Stimulated activated CD8-positive, alpha-beta memory T cell treated with anti-CD3 and anti-CD28 coated beads, Interleukin-12 subunit alpha, Interleukin-12 subunit beta, amount 100 ng/mL, for 1 hour (primary cell): ENCODE measurements at regions not wholly inside any gene's neighbourhood (a gene's known extent, or its start where the extent isn't known, plus 50 kb on each side); places are given as distances from the start of the nearest gene placed in this dataset.

Source experiments
- DNase-seq: peaks from one replicate; pipeline ENCODE4 v3.0.0-alpha.2; 2020; ENCODE audit warnings: low read depth

- DNase-seq: no peak
Observed at GRCh38 chr13:48891586-48891985, 84.1 kb upstream of the FNDC3A start.

- no peak for DNase-seq
Observed at GRCh38 chr13:48892053-48892687, 83.5 kb upstream of the FNDC3A start.

GRCh38 chr13:48892688-48893075 lies 83.0 kb upstream of the FNDC3A start:
- no peak for DNase-seq

- DNase-seq: no peak
Observed at GRCh38 chr13:48896312-48896711, 79.4 kb upstream of the FNDC3A start.

GRCh38 chr13:48901781-48902180 lies 73.9 kb upstream of the FNDC3A start:
- DNase-seq: no peak

GRCh38 chr13:48902368-48902767 lies 73.3 kb upstream of the FNDC3A start:
- DNase-seq: no peak

GRCh38 chr13:48904668-48905290 lies 70.9 kb upstream of the FNDC3A start:
- no peak for DNase-seq

- DNase-seq: no peak
Observed at GRCh38 chr13:48906200-48906599, 69.5 kb upstream of the FNDC3A start.

GRCh38 chr13:48908381-48909055 lies 67.2 kb upstream of the FNDC3A start:
- no peak for DNase-seq

GRCh38 chr13:48909056-48909389 lies 66.7 kb upstream of the FNDC3A start:
- no peak for DNase-seq

GRCh38 chr13:48910686-48911085 lies 65.0 kb upstream of the FNDC3A start:
- DNase-seq: no peak

- DNase-seq: no peak
Observed at GRCh38 chr13:48919751-48920150, 56.0 kb upstream of the FNDC3A start.

GRCh38 chr13:48920730-48921129 lies 55.0 kb upstream of the FNDC3A start:
- DNase-seq: no peak

- DNase-seq: no peak
Observed at GRCh38 chr13:48923376-48923775, 52.3 kb upstream of the FNDC3A start.

- no peak for DNase-seq
Observed at GRCh38 chr13:48925001-48925400, 50.7 kb upstream of the FNDC3A start.
